ENCODE measurements at regions not wholly inside any gene's neighbourhood (a gene's known extent, or its start where the extent isn't known, plus 50 kb on each side); places are given as distances from the start of the nearest gene placed in this dataset.

GRCh38 chr14:87628129-87628528 lies 364.9 kb downstream of the GALC start:
- TF ChIP-seq JUN (CRISPR knock-in tag; IDR thresholded peaks at IDR 0.05) (no peak), MAFG (CRISPR knock-in tag; IDR thresholded peaks at IDR 0.05) (no peak), ZNF670 (CRISPR knock-in tag; IDR thresholded peaks at IDR 0.05; ENCODE audit: borderline replicate concordance) (no peak), ZNF24 (IDR thresholded peaks at IDR 0.05) (no peak), POLR2AphosphoS5 (IDR thresholded peaks at IDR 0.05; ENCODE audit: low read depth, low read length) (no peak), PAF1 (CRISPR knock-in tag; IDR thresholded peaks at IDR 0.05) (no peak), EP300 (IDR thresholded peaks at IDR 0.05; ENCODE audit: low read depth in 2 of 2, low read length in 2 of 2) (no peak), EP300 (CRISPR knock-in tag; IDR thresholded peaks at IDR 0.05; ENCODE audit: borderline replicate concordance) (no peak), YY1 (IDR thresholded peaks at IDR 0.05; ENCODE audit: insufficient read depth, insufficient replicate concordance, low read depth, low read length) (no peak), RXRA (CRISPR knock-in tag; IDR thresholded peaks at IDR 0.05) (no peak)
- TF ChIP-seq, protein P1, sequence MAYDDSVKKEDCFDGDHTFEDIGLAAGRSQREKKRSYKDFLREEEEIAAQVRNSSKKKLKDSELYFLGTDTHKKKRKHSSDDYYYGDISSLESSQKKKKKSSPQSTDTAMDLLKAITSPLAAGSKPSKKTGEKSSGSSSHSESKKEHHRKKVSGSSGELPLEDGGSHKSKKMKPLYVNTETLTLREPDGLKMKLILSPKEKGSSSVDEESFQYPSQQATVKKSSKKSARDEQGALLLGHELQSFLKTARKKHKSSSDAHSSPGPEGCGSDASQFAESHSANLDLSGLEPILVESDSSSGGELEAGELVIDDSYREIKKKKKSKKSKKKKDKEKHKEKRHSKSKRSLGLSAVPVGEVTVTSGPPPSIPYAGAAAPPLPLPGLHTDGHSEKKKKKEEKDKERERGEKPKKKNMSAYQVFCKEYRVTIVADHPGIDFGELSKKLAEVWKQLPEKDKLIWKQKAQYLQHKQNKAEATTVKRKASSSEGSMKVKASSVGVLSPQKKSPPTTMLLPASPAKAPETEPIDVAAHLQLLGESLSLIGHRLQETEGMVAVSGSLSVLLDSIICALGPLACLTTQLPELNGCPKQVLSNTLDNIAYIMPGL (CRISPR knock-in tag; IDR thresholded peaks at IDR 0.05; ENCODE audit: borderline replicate concordance in 1 of 2, low read depth in 1 of 2): no peak
- TF ChIP-seq, protein P2, sequence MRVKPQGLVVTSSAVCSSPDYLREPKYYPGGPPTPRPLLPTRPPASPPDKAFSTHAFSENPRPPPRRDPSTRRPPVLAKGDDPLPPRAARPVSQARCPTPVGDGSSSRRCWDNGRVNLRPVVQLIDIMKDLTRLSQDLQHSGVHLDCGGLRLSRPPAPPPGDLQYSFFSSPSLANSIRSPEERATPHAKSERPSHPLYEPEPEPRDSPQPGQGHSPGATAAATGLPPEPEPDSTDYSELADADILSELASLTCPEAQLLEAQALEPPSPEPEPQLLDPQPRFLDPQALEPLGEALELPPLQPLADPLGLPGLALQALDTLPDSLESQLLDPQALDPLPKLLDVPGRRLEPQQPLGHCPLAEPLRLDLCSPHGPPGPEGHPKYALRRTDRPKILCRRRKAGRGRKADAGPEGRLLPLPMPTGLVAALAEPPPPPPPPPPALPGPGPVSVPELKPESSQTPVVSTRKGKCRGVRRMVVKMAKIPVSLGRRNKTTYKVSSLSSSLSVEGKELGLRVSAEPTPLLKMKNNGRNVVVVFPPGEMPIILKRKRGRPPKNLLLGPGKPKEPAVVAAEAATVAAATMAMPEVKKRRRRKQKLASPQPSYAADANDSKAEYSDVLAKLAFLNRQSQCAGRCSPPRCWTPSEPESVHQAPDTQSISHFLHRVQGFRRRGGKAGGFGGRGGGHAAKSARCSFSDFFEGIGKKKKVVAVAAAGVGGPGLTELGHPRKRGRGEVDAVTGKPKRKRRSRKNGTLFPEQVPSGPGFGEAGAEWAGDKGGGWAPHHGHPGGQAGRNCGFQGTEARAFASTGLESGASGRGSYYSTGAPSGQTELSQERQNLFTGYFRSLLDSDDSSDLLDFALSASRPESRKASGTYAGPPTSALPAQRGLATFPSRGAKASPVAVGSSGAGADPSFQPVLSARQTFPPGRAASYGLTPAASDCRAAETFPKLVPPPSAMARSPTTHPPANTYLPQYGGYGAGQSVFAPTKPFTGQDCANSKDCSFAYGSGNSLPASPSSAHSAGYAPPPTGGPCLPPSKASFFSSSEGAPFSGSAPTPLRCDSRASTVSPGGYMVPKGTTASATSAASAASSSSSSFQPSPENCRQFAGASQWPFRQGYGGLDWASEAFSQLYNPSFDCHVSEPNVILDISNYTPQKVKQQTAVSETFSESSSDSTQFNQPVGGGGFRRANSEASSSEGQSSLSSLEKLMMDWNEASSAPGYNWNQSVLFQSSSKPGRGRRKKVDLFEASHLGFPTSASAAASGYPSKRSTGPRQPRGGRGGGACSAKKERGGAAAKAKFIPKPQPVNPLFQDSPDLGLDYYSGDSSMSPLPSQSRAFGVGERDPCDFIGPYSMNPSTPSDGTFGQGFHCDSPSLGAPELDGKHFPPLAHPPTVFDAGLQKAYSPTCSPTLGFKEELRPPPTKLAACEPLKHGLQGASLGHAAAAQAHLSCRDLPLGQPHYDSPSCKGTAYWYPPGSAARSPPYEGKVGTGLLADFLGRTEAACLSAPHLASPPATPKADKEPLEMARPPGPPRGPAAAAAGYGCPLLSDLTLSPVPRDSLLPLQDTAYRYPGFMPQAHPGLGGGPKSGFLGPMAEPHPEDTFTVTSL (CRISPR knock-in tag; IDR thresholded peaks at IDR 0.05; ENCODE audit: borderline replicate concordance): no peak
- TF ChIP-seq, protein P3, sequence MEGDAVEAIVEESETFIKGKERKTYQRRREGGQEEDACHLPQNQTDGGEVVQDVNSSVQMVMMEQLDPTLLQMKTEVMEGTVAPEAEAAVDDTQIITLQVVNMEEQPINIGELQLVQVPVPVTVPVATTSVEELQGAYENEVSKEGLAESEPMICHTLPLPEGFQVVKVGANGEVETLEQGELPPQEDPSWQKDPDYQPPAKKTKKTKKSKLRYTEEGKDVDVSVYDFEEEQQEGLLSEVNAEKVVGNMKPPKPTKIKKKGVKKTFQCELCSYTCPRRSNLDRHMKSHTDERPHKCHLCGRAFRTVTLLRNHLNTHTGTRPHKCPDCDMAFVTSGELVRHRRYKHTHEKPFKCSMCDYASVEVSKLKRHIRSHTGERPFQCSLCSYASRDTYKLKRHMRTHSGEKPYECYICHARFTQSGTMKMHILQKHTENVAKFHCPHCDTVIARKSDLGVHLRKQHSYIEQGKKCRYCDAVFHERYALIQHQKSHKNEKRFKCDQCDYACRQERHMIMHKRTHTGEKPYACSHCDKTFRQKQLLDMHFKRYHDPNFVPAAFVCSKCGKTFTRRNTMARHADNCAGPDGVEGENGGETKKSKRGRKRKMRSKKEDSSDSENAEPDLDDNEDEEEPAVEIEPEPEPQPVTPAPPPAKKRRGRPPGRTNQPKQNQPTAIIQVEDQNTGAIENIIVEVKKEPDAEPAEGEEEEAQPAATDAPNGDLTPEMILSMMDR (CRISPR knock-in tag; IDR thresholded peaks at IDR 0.05): no peak
- TF ChIP-seq, protein P4, sequence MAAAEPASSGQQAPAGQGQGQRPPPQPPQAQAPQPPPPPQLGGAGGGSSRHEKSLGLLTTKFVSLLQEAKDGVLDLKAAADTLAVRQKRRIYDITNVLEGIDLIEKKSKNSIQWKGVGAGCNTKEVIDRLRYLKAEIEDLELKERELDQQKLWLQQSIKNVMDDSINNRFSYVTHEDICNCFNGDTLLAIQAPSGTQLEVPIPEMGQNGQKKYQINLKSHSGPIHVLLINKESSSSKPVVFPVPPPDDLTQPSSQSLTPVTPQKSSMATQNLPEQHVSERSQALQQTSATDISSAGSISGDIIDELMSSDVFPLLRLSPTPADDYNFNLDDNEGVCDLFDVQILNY (CRISPR knock-in tag; conservative IDR thresholded peaks at IDR 0.05): no peak
